GM23338 (cell line): ENCODE measurements at regions not wholly inside any gene's neighbourhood (a gene's known extent, or its start where the extent isn't known, plus 50 kb on each side); places are given as distances from the start of the nearest gene placed in this dataset.

Experiments
- ATAC-seq: fragments of 200-7000 bp; cut with Tn5 transposase; 3 replicates; pipeline ENCODE4 v1.9.1; 2020
- DNase-seq: peaks from one replicate; pipeline ENCODE4 v3.0.0-alpha.2; 2015; ENCODE audit warnings: low spot score
- H2AFZ ChIP-seq: fragments of 200-600 bp; sonication (generic); 2 replicates; pipeline ENCODE4 v1.8.0; 2016; ENCODE audit warnings: antibody characterized with exemption, mild to moderate bottlenecking, moderate library complexity
- H3F3A ChIP-seq: fragments of 200-600 bp; sonication (generic); replicated peaks from 2 replicates; pipeline ENCODE4 v1.8.0; 2017; ENCODE audit warnings: antibody characterized with exemption, mixed run types, low read depth
- H3K27ac ChIP-seq: fragments of 200-600 bp; sonication (generic); 2 replicates; pipeline ENCODE4 v1.6.1; 2016; ENCODE audit warnings: low read depth
- H3K27me3 ChIP-seq: fragments of 200-600 bp; sonication (generic); 2 replicates; pipeline ENCODE4 v1.8.0; 2016; ENCODE audit warnings: mild to moderate bottlenecking, mixed run types, moderate library complexity; ENCODE audit not compliant: insufficient read depth
- H3K36me3 ChIP-seq: fragments of 200-600 bp; sonication (generic); 2 replicates; pipeline ENCODE4 v1.8.0; 2016; ENCODE audit warnings: mild to moderate bottlenecking; ENCODE audit not compliant: insufficient read depth
- H3K4me1 ChIP-seq: fragments of 200-600 bp; sonication (generic); 2 replicates; pipeline ENCODE4 v1.8.0; 2016; ENCODE audit warnings: mild to moderate bottlenecking, moderate library complexity; ENCODE audit not compliant: insufficient read depth
- H3K4me2 ChIP-seq: fragments of 200-600 bp; sonication (generic); 2 replicates; pipeline ENCODE4 v1.7.1; 2017; ENCODE audit warnings: mixed run types
- H3K4me3 ChIP-seq: fragments of 200-600 bp; sonication (generic); 2 replicates; pipeline ENCODE4 v1.6.1; 2016; ENCODE audit warnings: mixed run types
- H3K79me2 ChIP-seq: fragments of 200-600 bp; sonication (generic); replicated peaks from 2 replicates; pipeline ENCODE4 v1.8.0; 2017; ENCODE audit warnings: mild to moderate bottlenecking; ENCODE audit not compliant: insufficient read depth
- H3K9me2 ChIP-seq: fragments of 200-600 bp; sonication (generic); 2 replicates; pipeline ENCODE4 v1.8.0; 2017; ENCODE audit not compliant: insufficient read depth
- H4K20me1 ChIP-seq: fragments of 200-600 bp; sonication (generic); replicated peaks from 2 replicates; pipeline ENCODE4 v1.8.0; 2017; ENCODE audit warnings: mild to moderate bottlenecking; ENCODE audit not compliant: insufficient read depth
- H3K27ac Mint-ChIP-seq: 2 replicates; pipeline ENCODE4 v1.8.0; 2020; ENCODE audit warnings: inconsistent platforms, mild to moderate bottlenecking, moderate library complexity, mixed read lengths
- H3K27me3 Mint-ChIP-seq: 3 replicates; pipeline ENCODE4 v1.8.0; 2022; ENCODE audit warnings: low read depth, mild to moderate bottlenecking, moderate library complexity, mixed read lengths, inconsistent platforms; ENCODE audit not compliant: insufficient read depth, poor library complexity
- H3K36me3 Mint-ChIP-seq: 3 replicates; pipeline ENCODE4 v1.8.0; 2021; ENCODE audit warnings: low read depth, mild to moderate bottlenecking, inconsistent platforms, moderate library complexity, mixed read lengths
- H3K4me1 Mint-ChIP-seq: 3 replicates; pipeline ENCODE4 v1.8.0; 2020; ENCODE audit warnings: mild to moderate bottlenecking, inconsistent platforms, mixed read lengths
- H3K4me3 Mint-ChIP-seq: 3 replicates; pipeline ENCODE4 v1.8.0; 2021; ENCODE audit warnings: moderate library complexity, mild to moderate bottlenecking, inconsistent platforms, mixed read lengths
- H3K9me3 Mint-ChIP-seq: 3 replicates; pipeline ENCODE4 v1.8.0; 2020; ENCODE audit warnings: moderate library complexity, mild to moderate bottlenecking, inconsistent platforms, mixed read lengths
- CREB1 ChIP-seq: fragments of 250-450 bp; sonication (Bioruptor Pico); IDR thresholded peaks from 2 replicates; pipeline ENCODE4 v1.5.0; 2020; ENCODE audit warnings: low read depth, mild to moderate bottlenecking, moderate library complexity
- EZH2 ChIP-seq: fragments of 200-600 bp; sonication (generic); IDR thresholded peaks from one replicate; pipeline ENCODE4 v1.8.0; 2017; ENCODE audit warnings: antibody characterized with exemption, mild to moderate bottlenecking, low read depth; ENCODE audit not compliant: unreplicated experiment
- EZH2phosphoT487 ChIP-seq: fragments of 200-600 bp; sonication (generic); IDR thresholded peaks from one replicate; pipeline ENCODE4 v1.8.1; 2018; ENCODE audit warnings: antibody characterized with exemption; ENCODE audit not compliant: unreplicated experiment
- JUNB ChIP-seq: IDR thresholded peaks from one replicate; pipeline ENCODE4 v1.6.1; 2016; ENCODE audit warnings: antibody characterized with exemption; ENCODE audit not compliant: unreplicated experiment
- NANOG ChIP-seq: IDR thresholded peaks from 2 replicates; pipeline ENCODE4 v1.6.1; 2016; ENCODE audit warnings: antibody characterized with exemption, borderline replicate concordance
- POLR2AphosphoS5 ChIP-seq: IDR thresholded peaks from 2 replicates; pipeline ENCODE4 v1.6.1; 2016; ENCODE audit warnings: antibody characterized with exemption, low read depth
- STAT1 ChIP-seq: IDR thresholded peaks from one replicate; pipeline ENCODE4 v1.6.1; 2016; ENCODE audit warnings: antibody characterized with exemption; ENCODE audit not compliant: unreplicated experiment
- ZNF114 ChIP-seq: fragments of 250-450 bp; sonication (Bioruptor Pico); IDR thresholded peaks from 2 replicates; pipeline ENCODE4 v1.5.0; 2020; ENCODE audit warnings: mild to moderate bottlenecking, moderate library complexity
- ZNF331 ChIP-seq: fragments of 250-450 bp; sonication (Bioruptor Pico); IDR thresholded peaks from 2 replicates; pipeline ENCODE4 v1.5.0; 2020; ENCODE audit warnings: low read depth, mild to moderate bottlenecking, moderate library complexity
- TF ChIP-seq, protein P1 (sequence below): fragments of 250-450 bp; sonication (Bioruptor Pico); IDR thresholded peaks from 2 replicates; pipeline ENCODE4 v1.5.0; 2020; ENCODE audit warnings: mild to moderate bottlenecking, moderate library complexity
- TF ChIP-seq, protein P2 (sequence below): IDR thresholded peaks from one replicate; pipeline ENCODE4 v1.6.1; 2018; ENCODE audit warnings: antibody characterized with exemption; ENCODE audit not compliant: unreplicated experiment
- TF ChIP-seq, protein P3 (sequence below): IDR thresholded peaks from 2 replicates; pipeline ENCODE4 v1.6.1; 2016; ENCODE audit warnings: antibody characterized with exemption
- TF ChIP-seq, protein P4 (sequence below), 2 experiments: fragments of 200-600 bp in 1 of 2; sonication (generic) in 1 of 2; conservative IDR thresholded peaks; 2 replicates each; pipeline versions ENCODE4 v1.5.1 to v1.6.1; 2016 to 2017; ENCODE audit warnings: antibody characterized with exemption in 2 of 2, low read depth in 2 of 2, mild to moderate bottlenecking in 2 of 2, moderate library complexity in 1 of 2

DNA sequence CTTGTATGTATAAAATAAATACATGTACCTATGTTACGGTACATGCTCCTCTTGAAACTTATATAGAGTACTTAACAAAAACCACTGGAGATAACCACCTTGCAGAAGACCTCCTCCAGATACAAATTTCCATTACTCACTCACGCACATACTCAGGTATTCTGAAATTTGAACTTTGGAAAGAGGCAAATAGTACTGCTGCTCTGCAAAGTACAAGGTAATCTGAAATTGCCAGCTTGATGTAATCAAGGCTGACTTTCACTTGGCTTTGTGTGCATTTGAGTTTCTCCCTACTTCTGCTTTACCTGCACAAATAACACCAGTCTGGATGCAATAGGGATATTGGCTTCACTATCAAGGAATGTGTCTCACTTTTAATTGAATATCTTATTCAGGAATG is 123.6 kb downstream of the FOXA2 start:
- Histone ChIP-seq H4K20me1 (peaks cover 18% of the 10 kb centered on the region), H3K9me2 (no peaks in the 10 kb centered on the region), H3K79me2 (no peaks in the 10 kb centered on the region), H3K27me3 (peaks cover 61% of the 10 kb centered on the region), H3F3A (no peaks in the 10 kb centered on the region), H3K4me1 (peaks cover 24% of the 10 kb centered on the region), H3K4me3 (no peak overlapping the region), H3K27ac (no peak overlapping the region), H3K4me2 (no peak overlapping the region), H2AFZ (no peak overlapping the region), H3K36me3 (no peaks in the 10 kb centered on the region)
- Mint-ChIP-seq H3K27ac (no peak overlapping the region), H3K4me3 (no peak overlapping the region), H3K4me1 (peaks cover 35% of the 10 kb centered on the region), H3K36me3 (no peaks in the 10 kb centered on the region), H3K27me3 (peaks cover 36% of the 10 kb centered on the region), H3K9me3 (no peaks in the 10 kb centered on the region)
- TF ChIP-seq NANOG = no peak
- TF ChIP-seq ZNF331 = no peak
- no peak for TF ChIP-seq POLR2AphosphoS5
- TF ChIP-seq, protein P1, sequence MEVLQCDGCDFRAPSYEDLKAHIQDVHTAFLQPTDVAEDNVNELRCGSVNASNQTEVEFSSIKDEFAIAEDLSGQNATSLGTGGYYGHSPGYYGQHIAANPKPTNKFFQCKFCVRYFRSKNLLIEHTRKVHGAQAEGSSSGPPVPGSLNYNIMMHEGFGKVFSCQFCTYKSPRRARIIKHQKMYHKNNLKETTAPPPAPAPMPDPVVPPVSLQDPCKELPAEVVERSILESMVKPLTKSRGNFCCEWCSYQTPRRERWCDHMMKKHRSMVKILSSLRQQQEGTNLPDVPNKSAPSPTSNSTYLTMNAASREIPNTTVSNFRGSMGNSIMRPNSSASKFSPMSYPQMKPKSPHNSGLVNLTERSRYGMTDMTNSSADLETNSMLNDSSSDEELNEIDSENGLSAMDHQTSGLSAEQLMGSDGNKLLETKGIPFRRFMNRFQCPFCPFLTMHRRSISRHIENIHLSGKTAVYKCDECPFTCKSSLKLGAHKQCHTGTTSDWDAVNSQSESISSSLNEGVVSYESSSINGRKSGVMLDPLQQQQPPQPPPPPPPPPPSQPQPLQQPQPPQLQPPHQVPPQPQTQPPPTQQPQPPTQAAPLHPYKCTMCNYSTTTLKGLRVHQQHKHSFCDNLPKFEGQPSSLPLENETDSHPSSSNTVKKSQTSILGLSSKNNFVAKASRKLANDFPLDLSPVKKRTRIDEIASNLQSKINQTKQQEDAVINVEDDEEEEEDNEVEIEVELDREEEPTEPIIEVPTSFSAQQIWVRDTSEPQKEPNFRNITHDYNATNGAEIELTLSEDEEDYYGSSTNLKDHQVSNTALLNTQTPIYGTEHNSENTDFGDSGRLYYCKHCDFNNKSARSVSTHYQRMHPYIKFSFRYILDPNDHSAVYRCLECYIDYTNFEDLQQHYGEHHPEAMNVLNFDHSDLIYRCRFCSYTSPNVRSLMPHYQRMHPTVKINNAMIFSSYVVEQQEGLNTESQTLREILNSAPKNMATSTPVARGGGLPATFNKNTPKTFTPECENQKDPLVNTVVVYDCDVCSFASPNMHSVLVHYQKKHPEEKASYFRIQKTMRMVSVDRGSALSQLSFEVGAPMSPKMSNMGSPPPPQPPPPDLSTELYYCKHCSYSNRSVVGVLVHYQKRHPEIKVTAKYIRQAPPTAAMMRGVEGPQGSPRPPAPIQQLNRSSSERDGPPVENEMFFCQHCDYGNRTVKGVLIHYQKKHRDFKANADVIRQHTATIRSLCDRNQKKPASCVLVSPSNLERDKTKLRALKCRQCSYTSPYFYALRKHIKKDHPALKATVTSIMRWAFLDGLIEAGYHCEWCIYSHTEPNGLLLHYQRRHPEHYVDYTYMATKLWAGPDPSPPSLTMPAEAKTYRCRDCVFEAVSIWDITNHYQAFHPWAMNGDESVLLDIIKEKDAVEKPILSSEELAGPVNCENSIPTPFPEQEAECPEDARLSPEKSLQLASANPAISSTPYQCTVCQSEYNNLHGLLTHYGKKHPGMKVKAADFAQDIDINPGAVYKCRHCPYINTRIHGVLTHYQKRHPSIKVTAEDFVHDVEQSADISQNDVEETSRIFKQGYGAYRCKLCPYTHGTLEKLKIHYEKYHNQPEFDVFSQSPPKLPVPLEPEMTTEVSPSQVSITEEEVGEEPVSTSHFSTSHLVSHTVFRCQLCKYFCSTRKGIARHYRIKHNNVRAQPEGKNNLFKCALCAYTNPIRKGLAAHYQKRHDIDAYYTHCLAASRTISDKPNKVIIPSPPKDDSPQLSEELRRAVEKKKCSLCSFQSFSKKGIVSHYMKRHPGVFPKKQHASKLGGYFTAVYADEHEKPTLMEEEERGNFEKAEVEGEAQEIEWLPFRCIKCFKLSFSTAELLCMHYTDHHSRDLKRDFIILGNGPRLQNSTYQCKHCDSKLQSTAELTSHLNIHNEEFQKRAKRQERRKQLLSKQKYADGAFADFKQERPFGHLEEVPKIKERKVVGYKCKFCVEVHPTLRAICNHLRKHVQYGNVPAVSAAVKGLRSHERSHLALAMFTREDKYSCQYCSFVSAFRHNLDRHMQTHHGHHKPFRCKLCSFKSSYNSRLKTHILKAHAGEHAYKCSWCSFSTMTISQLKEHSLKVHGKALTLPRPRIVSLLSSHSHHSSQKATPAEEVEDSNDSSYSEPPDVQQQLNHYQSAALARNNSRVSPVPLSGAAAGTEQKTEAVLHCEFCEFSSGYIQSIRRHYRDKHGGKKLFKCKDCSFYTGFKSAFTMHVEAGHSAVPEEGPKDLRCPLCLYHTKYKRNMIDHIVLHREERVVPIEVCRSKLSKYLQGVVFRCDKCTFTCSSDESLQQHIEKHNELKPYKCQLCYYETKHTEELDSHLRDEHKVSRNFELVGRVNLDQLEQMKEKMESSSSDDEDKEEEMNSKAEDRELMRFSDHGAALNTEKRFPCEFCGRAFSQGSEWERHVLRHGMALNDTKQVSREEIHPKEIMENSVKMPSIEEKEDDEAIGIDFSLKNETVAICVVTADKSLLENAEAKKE (CRISPR knock-in tag) = no peak
- TF ChIP-seq, protein P2, sequence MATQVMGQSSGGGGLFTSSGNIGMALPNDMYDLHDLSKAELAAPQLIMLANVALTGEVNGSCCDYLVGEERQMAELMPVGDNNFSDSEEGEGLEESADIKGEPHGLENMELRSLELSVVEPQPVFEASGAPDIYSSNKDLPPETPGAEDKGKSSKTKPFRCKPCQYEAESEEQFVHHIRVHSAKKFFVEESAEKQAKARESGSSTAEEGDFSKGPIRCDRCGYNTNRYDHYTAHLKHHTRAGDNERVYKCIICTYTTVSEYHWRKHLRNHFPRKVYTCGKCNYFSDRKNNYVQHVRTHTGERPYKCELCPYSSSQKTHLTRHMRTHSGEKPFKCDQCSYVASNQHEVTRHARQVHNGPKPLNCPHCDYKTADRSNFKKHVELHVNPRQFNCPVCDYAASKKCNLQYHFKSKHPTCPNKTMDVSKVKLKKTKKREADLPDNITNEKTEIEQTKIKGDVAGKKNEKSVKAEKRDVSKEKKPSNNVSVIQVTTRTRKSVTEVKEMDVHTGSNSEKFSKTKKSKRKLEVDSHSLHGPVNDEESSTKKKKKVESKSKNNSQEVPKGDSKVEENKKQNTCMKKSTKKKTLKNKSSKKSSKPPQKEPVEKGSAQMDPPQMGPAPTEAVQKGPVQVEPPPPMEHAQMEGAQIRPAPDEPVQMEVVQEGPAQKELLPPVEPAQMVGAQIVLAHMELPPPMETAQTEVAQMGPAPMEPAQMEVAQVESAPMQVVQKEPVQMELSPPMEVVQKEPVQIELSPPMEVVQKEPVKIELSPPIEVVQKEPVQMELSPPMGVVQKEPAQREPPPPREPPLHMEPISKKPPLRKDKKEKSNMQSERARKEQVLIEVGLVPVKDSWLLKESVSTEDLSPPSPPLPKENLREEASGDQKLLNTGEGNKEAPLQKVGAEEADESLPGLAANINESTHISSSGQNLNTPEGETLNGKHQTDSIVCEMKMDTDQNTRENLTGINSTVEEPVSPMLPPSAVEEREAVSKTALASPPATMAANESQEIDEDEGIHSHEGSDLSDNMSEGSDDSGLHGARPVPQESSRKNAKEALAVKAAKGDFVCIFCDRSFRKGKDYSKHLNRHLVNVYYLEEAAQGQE = no peak
- TF ChIP-seq EZH2 = no peak
- no peak for TF ChIP-seq CREB1 (CRISPR knock-in tag)
- TF ChIP-seq, protein P3, sequence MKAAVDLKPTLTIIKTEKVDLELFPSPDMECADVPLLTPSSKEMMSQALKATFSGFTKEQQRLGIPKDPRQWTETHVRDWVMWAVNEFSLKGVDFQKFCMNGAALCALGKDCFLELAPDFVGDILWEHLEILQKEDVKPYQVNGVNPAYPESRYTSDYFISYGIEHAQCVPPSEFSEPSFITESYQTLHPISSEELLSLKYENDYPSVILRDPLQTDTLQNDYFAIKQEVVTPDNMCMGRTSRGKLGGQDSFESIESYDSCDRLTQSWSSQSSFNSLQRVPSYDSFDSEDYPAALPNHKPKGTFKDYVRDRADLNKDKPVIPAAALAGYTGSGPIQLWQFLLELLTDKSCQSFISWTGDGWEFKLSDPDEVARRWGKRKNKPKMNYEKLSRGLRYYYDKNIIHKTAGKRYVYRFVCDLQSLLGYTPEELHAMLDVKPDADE = no peak
- TF ChIP-seq, protein P4, sequence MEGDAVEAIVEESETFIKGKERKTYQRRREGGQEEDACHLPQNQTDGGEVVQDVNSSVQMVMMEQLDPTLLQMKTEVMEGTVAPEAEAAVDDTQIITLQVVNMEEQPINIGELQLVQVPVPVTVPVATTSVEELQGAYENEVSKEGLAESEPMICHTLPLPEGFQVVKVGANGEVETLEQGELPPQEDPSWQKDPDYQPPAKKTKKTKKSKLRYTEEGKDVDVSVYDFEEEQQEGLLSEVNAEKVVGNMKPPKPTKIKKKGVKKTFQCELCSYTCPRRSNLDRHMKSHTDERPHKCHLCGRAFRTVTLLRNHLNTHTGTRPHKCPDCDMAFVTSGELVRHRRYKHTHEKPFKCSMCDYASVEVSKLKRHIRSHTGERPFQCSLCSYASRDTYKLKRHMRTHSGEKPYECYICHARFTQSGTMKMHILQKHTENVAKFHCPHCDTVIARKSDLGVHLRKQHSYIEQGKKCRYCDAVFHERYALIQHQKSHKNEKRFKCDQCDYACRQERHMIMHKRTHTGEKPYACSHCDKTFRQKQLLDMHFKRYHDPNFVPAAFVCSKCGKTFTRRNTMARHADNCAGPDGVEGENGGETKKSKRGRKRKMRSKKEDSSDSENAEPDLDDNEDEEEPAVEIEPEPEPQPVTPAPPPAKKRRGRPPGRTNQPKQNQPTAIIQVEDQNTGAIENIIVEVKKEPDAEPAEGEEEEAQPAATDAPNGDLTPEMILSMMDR (conservative IDR thresholded peaks at IDR 0.05; ENCODE audit: low read depth in 2 of 2) = no peak
- TF ChIP-seq EZH2phosphoT487 = no peak
- TF ChIP-seq JUNB = no peak
- no peak for TF ChIP-seq ZNF114 (CRISPR knock-in tag)
- TF ChIP-seq STAT1 = no peak
- DNase-seq (no peak), ATAC-seq (no peak)
